Mesothelial cell of epicardium (in vitro differentiated cells): ENCODE measurements at regions not wholly inside any gene's neighbourhood (a gene's known extent, or its start where the extent isn't known, plus 50 kb on each side); places are given as distances from the start of the nearest gene placed in this dataset.

Source experiments
- DNase-seq, 2 experiments: peaks; one replicate each; pipeline ENCODE4 v3.0.0; 2021; ENCODE audit warnings: low spot score in 2 of 2; ENCODE audit not compliant: unreplicated experiment in 2 of 2
- H3K27ac Mint-ChIP-seq: 2 replicates; pipeline ENCODE4 v1.8.0; 2021; ENCODE audit warnings: mixed read lengths
- H3K27me3 Mint-ChIP-seq: 2 replicates; pipeline ENCODE4 v1.8.0; 2021; ENCODE audit warnings: low read depth, mixed read lengths
- H3K36me3 Mint-ChIP-seq: 2 replicates; pipeline ENCODE4 v1.8.0; 2021; ENCODE audit warnings: mixed read lengths
- H3K4me1 Mint-ChIP-seq: 2 replicates; pipeline ENCODE4 v1.8.0; 2021; ENCODE audit warnings: mixed read lengths
- H3K4me3 Mint-ChIP-seq: 2 replicates; pipeline ENCODE4 v1.8.0; 2021; ENCODE audit warnings: mild to moderate bottlenecking, moderate library complexity, mixed read lengths
- H3K9me3 Mint-ChIP-seq: 2 replicates; pipeline ENCODE4 v1.8.0; 2021; ENCODE audit warnings: mixed read lengths
- TF ChIP-seq, protein P1 (sequence below): fragments of 200-600 bp; sonication (generic); IDR thresholded peaks from one replicate; pipeline ENCODE4 v1.5.0; 2021; ENCODE audit warnings: antibody characterized with exemption; ENCODE audit not compliant: unreplicated experiment

DNA sequence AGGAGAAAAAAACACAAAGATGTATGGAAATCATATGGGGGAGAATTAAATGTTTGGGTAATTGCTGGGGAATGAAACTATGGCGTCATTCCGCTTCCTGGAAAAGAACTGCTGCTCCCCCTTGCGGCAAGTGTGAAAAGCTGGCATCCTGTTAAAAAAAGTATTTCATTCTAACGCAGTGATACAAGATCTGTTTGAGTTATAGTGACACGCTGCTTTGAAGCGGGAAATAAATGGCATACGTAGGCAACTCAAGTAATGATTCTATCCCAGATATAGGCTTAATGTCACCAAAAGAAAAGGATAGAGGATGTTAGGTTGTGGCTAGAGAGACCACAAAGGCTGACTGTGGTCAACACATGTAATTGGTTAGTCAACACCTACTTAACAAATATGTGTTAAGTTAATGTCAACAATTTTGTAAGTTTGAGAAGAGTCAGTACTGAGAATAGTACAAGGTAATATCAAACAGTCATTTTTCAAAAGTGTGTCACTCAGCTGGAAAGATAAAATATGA is 70.2 kb upstream of the ALDH1A1 start:
- TF ChIP-seq, protein P1, sequence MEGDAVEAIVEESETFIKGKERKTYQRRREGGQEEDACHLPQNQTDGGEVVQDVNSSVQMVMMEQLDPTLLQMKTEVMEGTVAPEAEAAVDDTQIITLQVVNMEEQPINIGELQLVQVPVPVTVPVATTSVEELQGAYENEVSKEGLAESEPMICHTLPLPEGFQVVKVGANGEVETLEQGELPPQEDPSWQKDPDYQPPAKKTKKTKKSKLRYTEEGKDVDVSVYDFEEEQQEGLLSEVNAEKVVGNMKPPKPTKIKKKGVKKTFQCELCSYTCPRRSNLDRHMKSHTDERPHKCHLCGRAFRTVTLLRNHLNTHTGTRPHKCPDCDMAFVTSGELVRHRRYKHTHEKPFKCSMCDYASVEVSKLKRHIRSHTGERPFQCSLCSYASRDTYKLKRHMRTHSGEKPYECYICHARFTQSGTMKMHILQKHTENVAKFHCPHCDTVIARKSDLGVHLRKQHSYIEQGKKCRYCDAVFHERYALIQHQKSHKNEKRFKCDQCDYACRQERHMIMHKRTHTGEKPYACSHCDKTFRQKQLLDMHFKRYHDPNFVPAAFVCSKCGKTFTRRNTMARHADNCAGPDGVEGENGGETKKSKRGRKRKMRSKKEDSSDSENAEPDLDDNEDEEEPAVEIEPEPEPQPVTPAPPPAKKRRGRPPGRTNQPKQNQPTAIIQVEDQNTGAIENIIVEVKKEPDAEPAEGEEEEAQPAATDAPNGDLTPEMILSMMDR: peak; percentile 85
- peak overlapping the region; percentile 32 for H3K27ac Mint-ChIP-seq
- H3K4me1 Mint-ChIP-seq: peaks cover 9% of the 10 kb centered on the region
- H3K27me3 Mint-ChIP-seq: no peaks in the 10 kb centered on the region
- no peak overlapping the region for H3K4me3 Mint-ChIP-seq
- peaks cover 4% of the 10 kb centered on the region for H3K36me3 Mint-ChIP-seq
- DNase-seq: peak; percentile 28 to 66
- H3K9me3 Mint-ChIP-seq: peaks cover 11% of the 10 kb centered on the region

DNA sequence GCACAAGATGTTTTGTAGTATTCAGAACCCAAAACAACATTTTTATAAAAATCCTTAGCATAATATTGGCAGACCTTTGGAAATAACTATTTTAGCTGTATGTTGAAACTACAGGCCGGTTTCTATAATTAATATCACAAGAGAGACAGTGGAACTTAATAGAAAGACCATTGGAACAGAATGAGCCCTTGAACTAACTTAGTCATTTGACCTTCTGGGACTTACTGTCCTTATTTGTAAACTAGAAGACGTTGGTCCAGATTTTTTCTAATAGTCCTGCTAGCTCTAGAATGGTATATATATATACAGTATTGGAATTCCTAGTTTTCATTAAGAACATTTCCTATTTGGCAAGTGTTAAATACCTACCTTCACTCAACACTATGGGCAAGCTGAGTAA is 69.5 kb upstream of the ALDH1A1 start:
- no peak for DNase-seq
- Mint-ChIP-seq H3K36me3 (peaks cover 10% of the 10 kb centered on the region), H3K27ac (no peak overlapping the region), H3K27me3 (no peaks in the 10 kb centered on the region), H3K9me3 (peaks cover 19% of the 10 kb centered on the region), H3K4me3 (no peak overlapping the region), H3K4me1 (peaks cover 9% of the 10 kb centered on the region)
- TF ChIP-seq, protein P1: no peak

DNA sequence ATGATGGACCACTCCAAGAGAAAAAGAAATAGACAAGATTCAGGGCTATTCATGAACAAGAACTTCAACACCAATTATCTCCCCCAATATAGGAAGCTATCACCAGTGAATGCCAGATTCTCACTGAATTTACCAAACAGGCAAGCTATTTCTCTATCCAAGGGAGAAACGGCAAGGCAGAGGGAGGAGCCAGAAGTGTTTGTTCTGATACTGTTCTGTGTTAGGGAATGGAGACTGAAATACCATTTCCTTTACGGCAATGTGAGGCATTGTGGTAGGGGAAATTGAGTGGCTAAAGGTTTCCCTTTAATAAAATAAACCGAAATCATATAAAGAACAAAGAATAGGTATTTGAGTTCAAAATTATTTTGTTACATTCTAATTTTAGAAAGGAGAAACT is 68.0 kb upstream of the ALDH1A1 start:
- DNase-seq: no peak
- H3K4me3 Mint-ChIP-seq: no peak overlapping the region
- no peaks in the 10 kb centered on the region for H3K27me3 Mint-ChIP-seq
- no peak overlapping the region for H3K27ac Mint-ChIP-seq
- H3K36me3 Mint-ChIP-seq: peaks cover 11% of the 10 kb centered on the region
- TF ChIP-seq, protein P1: no peak
- H3K4me1 Mint-ChIP-seq: peaks cover 9% of the 10 kb centered on the region
- peaks cover 26% of the 10 kb centered on the region for H3K9me3 Mint-ChIP-seq

DNA sequence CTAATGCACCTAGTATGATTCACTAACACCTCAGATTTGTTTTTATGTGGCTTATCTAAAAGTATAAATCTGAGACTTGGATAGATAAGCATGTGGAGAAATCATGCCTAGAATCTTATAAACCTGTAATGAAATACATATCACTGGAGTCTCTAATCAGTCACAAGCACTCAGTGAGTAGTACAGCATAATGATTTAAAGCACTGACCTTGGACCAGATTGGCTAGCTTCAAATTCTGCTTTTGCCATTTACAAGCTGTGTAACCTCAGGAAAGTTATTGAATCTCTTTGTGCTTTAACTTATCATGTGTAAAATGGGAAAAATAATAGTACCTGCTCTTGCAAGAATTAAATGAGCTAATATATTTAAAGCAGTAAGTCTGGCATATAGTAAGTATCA is 61.2 kb upstream of the ALDH1A1 start:
- no peak overlapping the region for H3K27ac Mint-ChIP-seq
- TF ChIP-seq, protein P1: no peak

DNA sequence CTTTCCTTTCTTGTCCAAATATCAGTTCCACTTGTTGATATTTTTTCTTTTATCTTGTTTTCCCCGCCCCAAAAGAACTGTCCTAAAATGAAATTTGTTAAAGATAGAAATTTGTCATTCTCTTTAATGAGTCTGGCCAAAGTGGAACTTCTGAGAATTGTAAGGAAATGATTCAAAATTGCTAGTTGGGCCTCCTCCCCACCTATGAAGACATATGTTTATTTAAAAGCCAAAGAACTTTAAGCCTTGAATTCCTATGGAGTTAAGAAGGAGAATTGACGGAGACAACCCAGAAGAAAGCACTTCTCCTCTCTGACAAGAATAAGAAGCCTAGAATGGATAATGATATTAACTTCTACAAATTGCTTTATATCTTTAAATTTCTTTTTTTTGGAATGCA is 59.1 kb upstream of the ALDH1A1 start:
- TF ChIP-seq, protein P1: no peak
- Mint-ChIP-seq H3K27me3 (no peaks in the 10 kb centered on the region), H3K4me1 (peaks cover 2% of the 10 kb centered on the region), H3K36me3 (no peaks in the 10 kb centered on the region), H3K27ac (no peak overlapping the region), H3K4me3 (no peak overlapping the region), H3K9me3 (peaks cover 4% of the 10 kb centered on the region)
- no peak for DNase-seq

More for the DNA sequence above, 61.2 kb upstream of the ALDH1A1 start:
- peaks cover 22% of the 10 kb centered on the region for H3K9me3 Mint-ChIP-seq
- no peaks in the 10 kb centered on the region for H3K27me3 Mint-ChIP-seq
- H3K4me1 Mint-ChIP-seq: no peaks in the 10 kb centered on the region
- no peak overlapping the region for H3K4me3 Mint-ChIP-seq
- DNase-seq: no peak
- H3K36me3 Mint-ChIP-seq: peaks cover 11% of the 10 kb centered on the region
